G401 (cell line): ENCODE measurements at regions not wholly inside any gene's neighbourhood (a gene's known extent, or its start where the extent isn't known, plus 50 kb on each side); places are given as distances from the start of the nearest gene placed in this dataset.
"Not testable (repeated sequence)": the region's sequence is repeated elsewhere in the genome, so short reads cannot be mapped to it uniquely, and the experiment has no call there.

ENCODE experiments used
- DNase-seq: peaks from one replicate; pipeline ENCODE4 v3.0.0-alpha.2; 2015; ENCODE audit warnings: low spot score
- in situ Hi-C: cut with HindIII; loops from 2 replicates; pipeline ENCODE4 v1.10.0; 2016; ENCODE audit warnings: low sequenced_read_pairs, mixed read lengths

GRCh38 chr12:46580445-46580844 is 207.9 kb upstream of the SLC38A2 start:
- in situ Hi-C loops = no loop called here
- DNase-seq = no peak

GRCh38 chr12:46579474-46579873 is 206.9 kb upstream of the SLC38A2 start:
- no peak for DNase-seq
- in situ Hi-C loops = no loop called here

GRCh38 chr12:46578190-46578982 is 205.8 kb upstream of the SLC38A2 start:
- in situ Hi-C loops = no loop called here
- DNase-seq = no peak

GRCh38 chr12:46577063-46577776 is 204.6 kb upstream of the SLC38A2 start:
- no peak for DNase-seq
- in situ Hi-C loops = no loop called here

GRCh38 chr12:46574847-46575246 is 202.3 kb upstream of the SLC38A2 start:
- in situ Hi-C loops = no loop called here

GRCh38 chr12:46573347-46573658 is 200.7 kb upstream of the SLC38A2 start:
- in situ Hi-C loops = no loop called here
- no peak for DNase-seq

More at GRCh38 chr12:46574847-46575246, 202.3 kb upstream of the SLC38A2 start:
- DNase-seq = no peak

GRCh38 chr12:46572644-46573346 is 200.2 kb upstream of the SLC38A2 start:
- in situ Hi-C loops = no loop called here
- no peak for DNase-seq

- in situ Hi-C loops = no loop called here
- no peak for DNase-seq
Observed at GRCh38 chr12:46571608-46572007, 199.0 kb upstream of the SLC38A2 start.

- in situ Hi-C loops = no loop called here
- no peak for DNase-seq
Observed at GRCh38 chr12:46569826-46570439, 197.4 kb upstream of the SLC38A2 start.

- in situ Hi-C loops = no loop called here
- no peak for DNase-seq
Observed at GRCh38 chr12:46567667-46568066, 195.1 kb upstream of the SLC38A2 start.

GRCh38 chr12:46562625-46563225 is 190.2 kb upstream of the SLC38A2 start:
- no peak for DNase-seq
- in situ Hi-C loops = no loop called here

- in situ Hi-C loops, DNase-seq: not testable (repeated sequence)
Observed at GRCh38 chr12:46561769-46562624, 189.4 kb upstream of the SLC38A2 start.

- in situ Hi-C loops = no loop called here
- DNase-seq = no peak
Observed at GRCh38 chr12:46560874-46561273, 188.3 kb upstream of the SLC38A2 start.

GRCh38 chr12:46560089-46560488 is 187.5 kb upstream of the SLC38A2 start:
- in situ Hi-C loops = no loop called here
- DNase-seq = no peak

GRCh38 chr12:46559311-46559710 is 186.7 kb upstream of the SLC38A2 start:
- in situ Hi-C loops = no loop called here
- no peak for DNase-seq

GRCh38 chr12:46558677-46559076 is 186.1 kb upstream of the SLC38A2 start:
- in situ Hi-C loops = no loop called here
- DNase-seq = no peak

- in situ Hi-C loops = no loop called here
- DNase-seq = no peak
Observed at GRCh38 chr12:46557539-46558373, 185.2 kb upstream of the SLC38A2 start.
